ENCODE measurements at regions not wholly inside any gene's neighbourhood (a gene's known extent, or its start where the extent isn't known, plus 50 kb on each side); places are given as distances from the start of the nearest gene placed in this dataset.

DNA sequence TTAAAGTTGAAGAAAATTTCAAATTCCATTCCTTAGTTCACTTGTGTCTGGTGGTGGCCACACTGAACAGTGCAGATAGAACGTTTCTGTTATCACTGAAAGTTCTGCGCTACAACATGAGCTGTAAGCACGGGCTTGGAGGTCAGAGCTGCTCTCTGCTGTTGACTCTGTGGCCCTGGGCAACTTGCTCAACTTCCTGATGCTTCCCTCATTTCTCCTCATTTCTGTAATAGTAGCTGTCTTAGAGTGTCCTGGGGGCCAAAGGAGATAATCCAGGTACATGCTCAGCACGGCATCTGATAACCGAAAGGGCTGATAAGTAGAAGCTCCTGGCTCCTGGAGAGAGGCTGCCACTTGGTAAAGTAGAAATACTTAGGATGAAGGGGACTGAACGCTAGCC is 92.3 kb upstream of the DUSP5 start:
- no peaks in the 10 kb centered on the region for H3K9me3 ChIP-seq (ENCODE audit: control insufficient read depth in 1 of 2, low read length in 2 of 2)
- no peaks in the 10 kb centered on the region for H3K27me3 ChIP-seq (ENCODE audit: control insufficient read depth in 1 of 2, insufficient read depth in 2 of 2, low read length in 2 of 2)
- no peak overlapping the region for H3K4me3 ChIP-seq (ENCODE audit: low read depth in 1 of 2, low read length in 2 of 2)
- H3K36me3 ChIP-seq (ENCODE audit: control insufficient read depth in 1 of 2, insufficient read depth in 2 of 2, low read length in 2 of 2) = no peaks in the 10 kb centered on the region
- no peak overlapping the region for H3K27ac ChIP-seq (ENCODE audit: low read depth, low read length)
- peaks cover 20 to 30% of the 10 kb centered on the region in 2 donors for H3K4me1 ChIP-seq (ENCODE audit: control insufficient read depth in 1 of 2, insufficient read depth in 2 of 2, low read length in 2 of 2)
- no peak overlapping the region for H3K9ac ChIP-seq (ENCODE audit: low read depth in 1 of 2, low read length in 2 of 2)

DNA sequence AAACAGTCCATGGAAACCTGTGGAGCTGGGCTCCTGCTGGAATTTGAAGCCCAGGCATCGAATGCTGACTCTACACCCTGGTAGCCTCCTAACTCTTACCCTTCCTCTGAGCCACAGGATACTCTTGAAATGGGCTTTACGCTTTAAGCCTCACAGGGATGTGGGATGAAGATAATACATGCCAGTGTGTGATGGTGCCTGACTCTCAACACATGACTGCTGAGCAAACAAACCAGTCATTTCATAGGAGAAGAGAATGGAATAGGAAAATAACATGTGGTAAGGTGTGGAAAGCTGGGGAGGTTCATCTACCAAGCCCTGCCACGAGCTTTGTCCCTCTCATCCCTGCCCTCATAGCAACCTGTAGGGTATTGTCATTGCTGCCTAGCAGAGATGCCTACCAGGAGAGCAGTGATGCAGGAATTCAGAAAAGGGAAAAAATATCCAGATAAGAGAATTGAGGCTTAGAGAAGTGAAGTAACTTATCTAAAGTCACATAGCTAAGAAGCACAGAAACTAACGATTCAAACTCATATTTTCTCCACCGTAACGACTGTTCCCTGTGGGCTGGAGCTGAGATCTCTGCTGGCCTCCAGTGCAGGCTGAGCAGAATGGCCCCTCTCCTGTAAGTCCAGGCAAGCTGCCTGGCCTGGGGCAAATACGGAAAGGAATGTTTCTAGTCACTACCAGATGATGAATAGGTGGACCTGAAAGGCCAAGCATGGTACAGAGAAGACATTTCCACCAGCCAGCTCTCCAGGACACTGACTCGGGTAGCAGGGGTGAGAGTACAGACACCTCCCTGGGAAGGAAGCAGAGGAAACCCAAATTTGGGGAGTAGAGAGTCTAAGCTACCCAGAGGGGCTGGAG is 90.2 kb upstream of the DUSP5 start:
- Histone ChIP-seq H3K4me3 (ENCODE audit: low read depth in 1 of 2, low read length in 2 of 2) (no peak overlapping the region), H3K27me3 (ENCODE audit: control insufficient read depth in 1 of 2, insufficient read depth in 2 of 2, low read length in 2 of 2) (no peaks in the 10 kb centered on the region), H3K36me3 (ENCODE audit: control insufficient read depth in 1 of 2, insufficient read depth in 2 of 2, low read length in 2 of 2) (no peaks in the 10 kb centered on the region), H3K27ac (ENCODE audit: low read depth, low read length) (no peak overlapping the region), H3K9me3 (ENCODE audit: control insufficient read depth in 1 of 2, low read length in 2 of 2) (no peaks in the 10 kb centered on the region), H3K4me1 (ENCODE audit: control insufficient read depth in 1 of 2, insufficient read depth in 2 of 2, low read length in 2 of 2) (peaks cover 28 to 37% of the 10 kb centered on the region in 2 donors), H3K9ac (ENCODE audit: low read depth in 1 of 2, low read length in 2 of 2) (no peak overlapping the region)

- Histone ChIP-seq H3K4me1 (ENCODE audit: control insufficient read depth in 1 of 2, insufficient read depth in 2 of 2, low read length in 2 of 2) (peaks cover 33 to 43% of the 10 kb centered on the region in 2 donors), H3K4me3 (ENCODE audit: low read depth in 1 of 2, low read length in 2 of 2) (no peak overlapping the region)
Measured at GRCh38 chr10:110408203-110408871, 89.4 kb upstream of the DUSP5 start.

DNA sequence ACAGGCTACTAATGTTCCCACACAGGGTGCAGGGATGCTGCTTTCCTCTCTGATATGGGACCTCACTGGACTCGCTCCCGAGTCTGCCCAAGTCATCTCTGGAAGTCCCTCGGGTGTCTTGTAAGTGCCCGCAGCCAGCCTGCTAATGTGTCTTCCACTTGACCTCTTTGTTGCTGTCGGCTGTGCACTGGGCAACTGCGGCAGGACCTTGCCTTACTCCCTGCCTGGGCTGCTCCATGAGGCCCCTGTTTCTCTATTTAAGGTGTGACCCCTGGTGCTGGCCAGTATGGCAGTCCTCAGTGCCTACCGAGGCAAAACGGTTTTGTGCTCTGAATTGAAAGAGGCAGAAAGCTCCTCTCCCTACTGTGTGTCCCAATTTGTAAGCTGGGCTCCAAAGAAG is 88.8 kb upstream of the DUSP5 start:
- H3K36me3 ChIP-seq (ENCODE audit: control insufficient read depth in 1 of 2, insufficient read depth in 2 of 2, low read length in 2 of 2) = no peaks in the 10 kb centered on the region
- H3K9me3 ChIP-seq (ENCODE audit: control insufficient read depth in 1 of 2, low read length in 2 of 2) = no peaks in the 10 kb centered on the region
- no peak overlapping the region for H3K4me3 ChIP-seq (ENCODE audit: low read depth in 1 of 2, low read length in 2 of 2)
- H3K9ac ChIP-seq (ENCODE audit: low read depth in 1 of 2, low read length in 2 of 2) = no peak overlapping the region
- H3K4me1 ChIP-seq (ENCODE audit: control insufficient read depth in 1 of 2, insufficient read depth in 2 of 2, low read length in 2 of 2) = peaks cover 39 to 49% of the 10 kb centered on the region in 2 donors
- no peaks in the 10 kb centered on the region for H3K27me3 ChIP-seq (ENCODE audit: control insufficient read depth in 1 of 2, insufficient read depth in 2 of 2, low read length in 2 of 2)
- H3K27ac ChIP-seq (ENCODE audit: low read depth, low read length) = no peak overlapping the region

More at GRCh38 chr10:110408203-110408871, 89.4 kb upstream of the DUSP5 start:
- H3K27me3 ChIP-seq (ENCODE audit: control insufficient read depth in 1 of 2, insufficient read depth in 2 of 2, low read length in 2 of 2) = no peaks in the 10 kb centered on the region
- no peaks in the 10 kb centered on the region for H3K36me3 ChIP-seq (ENCODE audit: control insufficient read depth in 1 of 2, insufficient read depth in 2 of 2, low read length in 2 of 2)
- H3K27ac ChIP-seq (ENCODE audit: low read depth, low read length) = no peak overlapping the region
- no peak overlapping the region for H3K9ac ChIP-seq (ENCODE audit: low read depth in 1 of 2, low read length in 2 of 2)
- no peaks in the 10 kb centered on the region for H3K9me3 ChIP-seq (ENCODE audit: control insufficient read depth in 1 of 2, low read length in 2 of 2)

- H3K27me3 ChIP-seq (ENCODE audit: control insufficient read depth in 1 of 2, insufficient read depth in 2 of 2, low read length in 2 of 2) = no peaks in the 10 kb centered on the region
- H3K4me1 ChIP-seq (ENCODE audit: control insufficient read depth in 1 of 2, insufficient read depth in 2 of 2, low read length in 2 of 2) = peaks cover 44 to 52% of the 10 kb centered on the region in 2 donors
Measured at GRCh38 chr10:110409488-110409887, 88.2 kb upstream of the DUSP5 start.

GRCh38 chr10:110409926-110410325 is 87.8 kb upstream of the DUSP5 start:
- Histone ChIP-seq H3K27me3 (ENCODE audit: control insufficient read depth in 1 of 2, insufficient read depth in 2 of 2, low read length in 2 of 2) (no peaks in the 10 kb centered on the region), H3K4me1 (ENCODE audit: control insufficient read depth in 1 of 2, insufficient read depth in 2 of 2, low read length in 2 of 2) (peaks cover 48 to 53% of the 10 kb centered on the region in 2 donors), H3K4me3 (ENCODE audit: low read depth in 1 of 2, low read length in 2 of 2) (no peak overlapping the region), H3K27ac (ENCODE audit: low read depth, low read length) (no peak overlapping the region), H3K9ac (ENCODE audit: low read depth in 1 of 2, low read length in 2 of 2) (no peak overlapping the region), H3K9me3 (ENCODE audit: control insufficient read depth in 1 of 2, low read length in 2 of 2) (no peaks in the 10 kb centered on the region), H3K36me3 (ENCODE audit: control insufficient read depth in 1 of 2, insufficient read depth in 2 of 2, low read length in 2 of 2) (no peaks in the 10 kb centered on the region)

More at GRCh38 chr10:110409488-110409887, 88.2 kb upstream of the DUSP5 start:
- no peaks in the 10 kb centered on the region for H3K36me3 ChIP-seq (ENCODE audit: control insufficient read depth in 1 of 2, insufficient read depth in 2 of 2, low read length in 2 of 2)
- H3K9me3 ChIP-seq (ENCODE audit: control insufficient read depth in 1 of 2, low read length in 2 of 2) = no peaks in the 10 kb centered on the region
- no peak overlapping the region for H3K9ac ChIP-seq (ENCODE audit: low read depth in 1 of 2, low read length in 2 of 2)
- H3K4me3 ChIP-seq (ENCODE audit: low read depth in 1 of 2, low read length in 2 of 2) = no peak overlapping the region
- no peak overlapping the region for H3K27ac ChIP-seq (ENCODE audit: low read depth, low read length)

- Histone ChIP-seq H3K4me3 (ENCODE audit: low read depth in 1 of 2, low read length in 2 of 2) (no peak overlapping the region), H3K4me1 (ENCODE audit: control insufficient read depth in 1 of 2, insufficient read depth in 2 of 2, low read length in 2 of 2) (peaks cover 54 to 59% of the 10 kb centered on the region in 2 donors), H3K36me3 (ENCODE audit: control insufficient read depth in 1 of 2, insufficient read depth in 2 of 2, low read length in 2 of 2) (no peaks in the 10 kb centered on the region), H3K9me3 (ENCODE audit: control insufficient read depth in 1 of 2, low read length in 2 of 2) (no peaks in the 10 kb centered on the region), H3K9ac (ENCODE audit: low read depth in 1 of 2, low read length in 2 of 2) (no peak overlapping the region), H3K27ac (ENCODE audit: low read depth, low read length) (no peak overlapping the region), H3K27me3 (ENCODE audit: control insufficient read depth in 1 of 2, insufficient read depth in 2 of 2, low read length in 2 of 2) (no peaks in the 10 kb centered on the region)
Measured at GRCh38 chr10:110410329-110411046, 87.2 kb upstream of the DUSP5 start.

DNA sequence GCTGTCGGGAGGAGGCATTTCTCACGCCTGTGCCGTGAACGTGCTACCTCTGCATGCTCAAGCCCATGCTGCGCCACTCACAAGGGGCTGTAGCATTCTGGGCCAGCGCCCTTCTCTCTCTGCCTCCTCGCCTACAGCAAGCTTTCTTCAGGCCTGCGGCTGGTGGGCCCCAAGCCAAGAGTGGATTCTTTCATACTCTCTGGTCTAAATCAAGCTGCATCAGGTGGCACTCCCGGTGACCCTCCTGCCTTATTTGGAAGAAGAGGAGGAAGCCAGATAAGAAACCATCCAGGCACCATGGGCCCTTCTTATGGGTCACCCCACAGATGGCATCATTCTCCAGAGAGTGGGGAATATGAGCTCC is 86.7 kb upstream of the DUSP5 start:
- Histone ChIP-seq H3K4me3 (ENCODE audit: low read depth in 1 of 2, low read length in 2 of 2) (no peak overlapping the region), H3K9ac (ENCODE audit: low read depth in 1 of 2, low read length in 2 of 2) (no peak overlapping the region), H3K9me3 (ENCODE audit: control insufficient read depth in 1 of 2, low read length in 2 of 2) (no peaks in the 10 kb centered on the region), H3K27ac (ENCODE audit: low read depth, low read length) (no peak overlapping the region), H3K27me3 (ENCODE audit: control insufficient read depth in 1 of 2, insufficient read depth in 2 of 2, low read length in 2 of 2) (no peaks in the 10 kb centered on the region), H3K4me1 (ENCODE audit: control insufficient read depth in 1 of 2, insufficient read depth in 2 of 2, low read length in 2 of 2) (peaks cover 59% of the 10 kb centered on the region in 2 donors), H3K36me3 (ENCODE audit: control insufficient read depth in 1 of 2, insufficient read depth in 2 of 2, low read length in 2 of 2) (no peaks in the 10 kb centered on the region)

DNA sequence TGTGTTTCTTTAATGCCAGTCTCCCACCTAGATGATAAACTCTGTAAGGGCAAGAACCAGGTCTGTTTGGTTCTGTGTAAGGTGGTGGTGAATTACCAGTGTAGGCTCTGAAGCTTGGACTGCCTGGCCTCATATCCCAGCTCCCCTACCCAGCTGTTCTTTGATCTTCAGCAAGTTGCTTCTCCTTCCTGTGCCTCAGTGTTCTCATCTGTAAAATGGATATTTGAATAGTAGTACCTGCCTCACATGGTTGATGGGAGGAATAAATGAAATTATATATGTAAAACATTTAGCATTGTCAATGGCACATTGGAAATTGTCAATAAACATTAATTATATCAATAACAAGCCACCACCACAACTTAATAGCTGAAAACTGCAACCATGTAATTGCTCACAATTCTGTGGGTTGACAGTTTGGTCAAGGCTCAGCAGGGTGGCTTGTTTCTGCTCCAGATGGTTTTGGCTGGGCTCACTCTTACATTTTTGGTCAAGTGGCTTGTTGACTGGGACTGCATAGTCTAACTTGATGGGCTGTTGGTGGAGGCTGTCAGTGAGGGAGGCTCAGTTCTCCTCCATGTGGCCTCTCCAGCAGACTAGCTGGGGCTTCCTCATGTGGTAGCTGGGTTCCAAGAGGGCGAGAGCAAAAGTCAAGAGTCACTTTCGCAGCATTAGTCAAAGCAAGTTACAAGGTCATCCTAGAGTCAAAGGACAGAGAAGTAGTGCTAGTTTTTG is 84.5 kb upstream of the DUSP5 start:
- Histone ChIP-seq H3K27ac (ENCODE audit: low read depth, low read length) (no peak overlapping the region), H3K9me3 (ENCODE audit: control insufficient read depth in 1 of 2, low read length in 2 of 2) (no peaks in the 10 kb centered on the region), H3K4me1 (ENCODE audit: control insufficient read depth in 1 of 2, insufficient read depth in 2 of 2, low read length in 2 of 2) (peaks cover 72 to 74% of the 10 kb centered on the region in 2 donors), H3K9ac (ENCODE audit: low read depth in 1 of 2, low read length in 2 of 2) (no peak overlapping the region), H3K27me3 (ENCODE audit: control insufficient read depth in 1 of 2, insufficient read depth in 2 of 2, low read length in 2 of 2) (no peaks in the 10 kb centered on the region), H3K4me3 (ENCODE audit: low read depth in 1 of 2, low read length in 2 of 2) (no peak overlapping the region), H3K36me3 (ENCODE audit: control insufficient read depth in 1 of 2, insufficient read depth in 2 of 2, low read length in 2 of 2) (no peaks in the 10 kb centered on the region)
